K562 (cell line): ENCODE measurements at regions not wholly inside any gene's neighbourhood (a gene's known extent, or its start where the extent isn't known, plus 50 kb on each side); places are given as distances from the start of the nearest gene placed in this dataset.

Source experiments
- ARID1B ChIP-seq: fragments of 450-650 bp; IDR thresholded peaks from 2 replicates; pipeline ENCODE4 v1.6.1; 2016; ENCODE audit warnings: antibody characterized with exemption, mild to moderate bottlenecking, inconsistent platforms
- CC2D1A ChIP-seq: fragments of 450-650 bp; IDR thresholded peaks from 2 replicates; pipeline ENCODE4 v1.6.1; 2017; ENCODE audit warnings: mild to moderate bottlenecking
- MXI1 ChIP-seq: IDR thresholded peaks from 2 replicates; pipeline ENCODE4 v1.6.1; 2011; ENCODE audit warnings: low read depth, mild to moderate bottlenecking, improper control_type of control experiment, low read length
- SLC30A9 ChIP-seq: fragments of 250-450 bp; sonication (Bioruptor Pico); IDR thresholded peaks from 2 replicates; pipeline ENCODE4 v1.8.0; 2022; ENCODE audit warnings: mild to moderate bottlenecking, moderate library complexity
- ZC3H8 ChIP-seq: fragments of 450-650 bp; IDR thresholded peaks from 2 replicates; pipeline ENCODE4 v1.6.1; 2017
- ZHX1 ChIP-seq: fragments of 150-350 bp; conservative IDR thresholded peaks from 2 replicates; pipeline ENCODE4 v1.6.1; 2014; ENCODE audit warnings: low read length
- ZNF79 ChIP-seq: fragments of 250-450 bp; sonication (Bioruptor Pico); IDR thresholded peaks from 2 replicates; pipeline ENCODE4 v1.4.0; 2020; ENCODE audit warnings: low read depth, mild to moderate bottlenecking, moderate library complexity
- TF ChIP-seq, protein P1 (sequence below): fragments of 250-450 bp; sonication (Bioruptor Pico); IDR thresholded peaks from 2 replicates; pipeline ENCODE4 v1.4.0; 2020
- TF ChIP-seq, protein P2 (sequence below): sonication (generic); formaldehyde crosslinking; IDR thresholded peaks from 2 replicates; pipeline ENCODE4 v1.8.1; 2023; ENCODE audit warnings: mild to moderate bottlenecking, missing genetic modification reagents

DNA sequence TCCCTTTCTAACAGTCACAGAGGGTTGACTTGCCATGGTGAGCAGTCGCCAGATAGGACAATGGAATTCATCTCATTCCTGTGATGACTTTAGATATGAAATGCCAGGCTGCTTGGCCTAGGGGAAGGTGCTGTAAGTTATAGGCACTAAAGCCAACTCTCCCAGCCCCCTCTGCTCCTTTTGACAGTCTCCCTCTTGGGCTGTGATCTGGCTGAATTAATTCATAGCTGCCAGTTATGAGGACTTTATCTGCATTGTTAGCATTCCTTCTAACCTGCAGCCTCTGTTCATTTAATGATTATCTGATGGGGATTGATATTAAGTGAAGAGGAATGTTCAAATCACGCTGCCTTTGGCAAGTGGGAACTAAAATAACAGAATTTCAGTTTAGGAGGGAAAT, 427.1 kb upstream of the RASGRP1 start (continued):
- TF ChIP-seq, protein P1, sequence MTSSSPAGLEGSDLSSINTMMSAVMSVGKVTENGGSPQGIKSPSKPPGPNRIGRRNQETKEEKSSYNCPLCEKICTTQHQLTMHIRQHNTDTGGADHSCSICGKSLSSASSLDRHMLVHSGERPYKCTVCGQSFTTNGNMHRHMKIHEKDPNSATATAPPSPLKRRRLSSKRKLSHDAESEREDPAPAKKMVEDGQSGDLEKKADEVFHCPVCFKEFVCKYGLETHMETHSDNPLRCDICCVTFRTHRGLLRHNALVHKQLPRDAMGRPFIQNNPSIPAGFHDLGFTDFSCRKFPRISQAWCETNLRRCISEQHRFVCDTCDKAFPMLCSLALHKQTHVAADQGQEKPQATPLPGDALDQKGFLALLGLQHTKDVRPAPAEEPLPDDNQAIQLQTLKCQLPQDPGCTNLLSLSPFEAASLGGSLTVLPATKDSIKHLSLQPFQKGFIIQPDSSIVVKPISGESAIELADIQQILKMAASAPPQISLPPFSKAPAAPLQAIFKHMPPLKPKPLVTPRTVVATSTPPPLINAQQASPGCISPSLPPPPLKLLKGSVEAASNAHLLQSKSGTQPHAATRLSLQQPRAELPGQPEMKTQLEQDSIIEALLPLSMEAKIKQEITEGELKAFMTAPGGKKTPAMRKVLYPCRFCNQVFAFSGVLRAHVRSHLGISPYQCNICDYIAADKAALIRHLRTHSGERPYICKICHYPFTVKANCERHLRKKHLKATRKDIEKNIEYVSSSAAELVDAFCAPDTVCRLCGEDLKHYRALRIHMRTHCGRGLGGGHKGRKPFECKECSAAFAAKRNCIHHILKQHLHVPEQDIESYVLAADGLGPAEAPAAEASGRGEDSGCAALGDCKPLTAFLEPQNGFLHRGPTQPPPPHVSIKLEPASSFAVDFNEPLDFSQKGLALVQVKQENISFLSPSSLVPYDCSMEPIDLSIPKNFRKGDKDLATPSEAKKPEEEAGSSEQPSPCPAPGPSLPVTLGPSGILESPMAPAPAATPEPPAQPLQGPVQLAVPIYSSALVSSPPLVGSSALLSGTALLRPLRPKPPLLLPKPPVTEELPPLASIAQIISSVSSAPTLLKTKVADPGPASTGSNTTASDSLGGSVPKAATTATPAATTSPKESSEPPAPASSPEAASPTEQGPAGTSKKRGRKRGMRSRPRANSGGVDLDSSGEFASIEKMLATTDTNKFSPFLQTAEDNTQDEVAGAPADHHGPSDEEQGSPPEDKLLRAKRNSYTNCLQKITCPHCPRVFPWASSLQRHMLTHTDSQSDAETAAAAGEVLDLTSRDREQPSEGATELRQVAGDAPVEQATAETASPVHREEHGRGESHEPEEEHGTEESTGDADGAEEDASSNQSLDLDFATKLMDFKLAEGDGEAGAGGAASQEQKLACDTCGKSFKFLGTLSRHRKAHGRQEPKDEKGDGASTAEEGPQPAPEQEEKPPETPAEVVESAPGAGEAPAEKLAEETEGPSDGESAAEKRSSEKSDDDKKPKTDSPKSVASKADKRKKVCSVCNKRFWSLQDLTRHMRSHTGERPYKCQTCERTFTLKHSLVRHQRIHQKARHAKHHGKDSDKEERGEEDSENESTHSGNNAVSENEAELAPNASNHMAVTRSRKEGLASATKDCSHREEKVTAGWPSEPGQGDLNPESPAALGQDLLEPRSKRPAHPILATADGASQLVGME, result no peak
- TF ChIP-seq ARID1B (no peak), ZC3H8 (no peak), ZNF79 (CRISPR knock-in tag) (no peak), SLC30A9 (CRISPR knock-in tag) (no peak), ZHX1 (no peak), CC2D1A (no peak), MXI1 (no peak)
- TF ChIP-seq, protein P2, sequence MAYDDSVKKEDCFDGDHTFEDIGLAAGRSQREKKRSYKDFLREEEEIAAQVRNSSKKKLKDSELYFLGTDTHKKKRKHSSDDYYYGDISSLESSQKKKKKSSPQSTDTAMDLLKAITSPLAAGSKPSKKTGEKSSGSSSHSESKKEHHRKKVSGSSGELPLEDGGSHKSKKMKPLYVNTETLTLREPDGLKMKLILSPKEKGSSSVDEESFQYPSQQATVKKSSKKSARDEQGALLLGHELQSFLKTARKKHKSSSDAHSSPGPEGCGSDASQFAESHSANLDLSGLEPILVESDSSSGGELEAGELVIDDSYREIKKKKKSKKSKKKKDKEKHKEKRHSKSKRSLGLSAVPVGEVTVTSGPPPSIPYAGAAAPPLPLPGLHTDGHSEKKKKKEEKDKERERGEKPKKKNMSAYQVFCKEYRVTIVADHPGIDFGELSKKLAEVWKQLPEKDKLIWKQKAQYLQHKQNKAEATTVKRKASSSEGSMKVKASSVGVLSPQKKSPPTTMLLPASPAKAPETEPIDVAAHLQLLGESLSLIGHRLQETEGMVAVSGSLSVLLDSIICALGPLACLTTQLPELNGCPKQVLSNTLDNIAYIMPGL (CRISPR knock-in tag), result no peak
